Testis (tissue), 2 donors: ENCODE measurements at regions not wholly inside any gene's neighbourhood (a gene's known extent, or its start where the extent isn't known, plus 50 kb on each side); places are given as distances from the start of the nearest gene placed in this dataset.

Experiments
- DNase-seq: peaks from one replicate; pipeline ENCODE4 v3.0.0-alpha.2; 2019
- H3K27ac ChIP-seq, 2 donors: fragments of 200-600 bp; sonication (generic); one replicate each; pipeline ENCODE4 v1.5.1; 2019
- H3K27me3 ChIP-seq: fragments of 200-600 bp; sonication (generic); one replicate; pipeline ENCODE4 v1.5.1; 2019
- H3K36me3 ChIP-seq: fragments of 200-600 bp; sonication (generic); one replicate; pipeline ENCODE4 v1.5.1; 2017; ENCODE audit warnings: low read depth; ENCODE audit errors: missing control alignments
- H3K4me1 ChIP-seq: fragments of 200-600 bp; sonication (generic); one replicate; pipeline ENCODE4 v1.5.1; 2019
- H3K4me3 ChIP-seq, 2 donors: fragments of 200-600 bp; sonication (generic); one replicate each; pipeline ENCODE4 v1.5.1; 2017 to 2019
- H3K9me3 ChIP-seq: fragments of 200-600 bp; sonication (generic); one replicate; pipeline ENCODE4 v1.5.1; 2017
- CTCF ChIP-seq, 3 experiments: fragments of 450-650 bp in 2 of 3; fragments of 200-600 bp in 1 of 3; sonication (generic) in 1 of 3; IDR thresholded peaks; one replicate each; pipeline ENCODE4 v1.5.1; 2016 to 2019; ENCODE audit warnings: antibody characterized with exemption in 3 of 3, mild to moderate bottlenecking in 2 of 3, moderate library complexity in 1 of 3
- POLR2A ChIP-seq: fragments of 450-650 bp; IDR thresholded peaks from one replicate; pipeline ENCODE4 v1.6.1; 2017; ENCODE audit warnings: antibody characterized with exemption, mild to moderate bottlenecking, moderate library complexity
- WGBS, 2 donors: methylation state at CpG; one replicate each; pipeline ENCODE4 v1.1.5; 2018; 5-methylcytosine and 5-hydroxymethylcytosine counted together
- intact Hi-C: fragments of 100-400 bp; cut with DNase I; formaldehyde crosslinking; loops from one replicate; pipeline ENCODE4 v1.15.1; 2023; ENCODE audit warnings: low total_unique reads

DNA sequence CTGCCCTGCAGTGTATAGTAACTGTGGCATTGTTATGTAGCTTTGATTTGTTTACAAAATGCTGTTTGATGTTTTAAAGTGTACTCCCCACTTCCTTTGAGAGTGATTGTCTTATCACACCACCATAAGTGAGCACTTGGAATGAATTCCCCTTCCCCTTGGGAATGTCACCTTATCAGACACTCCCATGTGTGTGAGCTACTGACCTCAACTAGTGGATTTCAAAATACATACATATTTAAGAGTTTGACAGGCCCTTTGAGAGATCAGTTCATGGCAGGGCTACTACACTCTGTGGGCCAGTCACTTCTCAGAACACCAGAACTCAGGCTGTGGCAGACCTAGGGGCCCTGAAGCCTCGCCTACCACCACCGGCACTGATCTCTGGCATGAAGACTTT is 547.6 kb downstream of the NR2F2 start:
- no peaks in the 10 kb centered on the region for H3K27me3 ChIP-seq
- no peaks in the 10 kb centered on the region for H3K36me3 ChIP-seq
- WGBS, 2 donors = 97 to 100% methylated on average over 2 of the region's 2 CpGs
- TF ChIP-seq POLR2A (no peak), CTCF (IDR thresholded peaks at IDR 0.05) (no peak)
- intact Hi-C loops = no loop called here
- no peaks in the 10 kb centered on the region for H3K9me3 ChIP-seq
- H3K27ac ChIP-seq = no peak overlapping the region
- DNase-seq = no peak
- H3K4me3 ChIP-seq = no peak overlapping the region
- H3K4me1 ChIP-seq = no peaks in the 10 kb centered on the region

DNA sequence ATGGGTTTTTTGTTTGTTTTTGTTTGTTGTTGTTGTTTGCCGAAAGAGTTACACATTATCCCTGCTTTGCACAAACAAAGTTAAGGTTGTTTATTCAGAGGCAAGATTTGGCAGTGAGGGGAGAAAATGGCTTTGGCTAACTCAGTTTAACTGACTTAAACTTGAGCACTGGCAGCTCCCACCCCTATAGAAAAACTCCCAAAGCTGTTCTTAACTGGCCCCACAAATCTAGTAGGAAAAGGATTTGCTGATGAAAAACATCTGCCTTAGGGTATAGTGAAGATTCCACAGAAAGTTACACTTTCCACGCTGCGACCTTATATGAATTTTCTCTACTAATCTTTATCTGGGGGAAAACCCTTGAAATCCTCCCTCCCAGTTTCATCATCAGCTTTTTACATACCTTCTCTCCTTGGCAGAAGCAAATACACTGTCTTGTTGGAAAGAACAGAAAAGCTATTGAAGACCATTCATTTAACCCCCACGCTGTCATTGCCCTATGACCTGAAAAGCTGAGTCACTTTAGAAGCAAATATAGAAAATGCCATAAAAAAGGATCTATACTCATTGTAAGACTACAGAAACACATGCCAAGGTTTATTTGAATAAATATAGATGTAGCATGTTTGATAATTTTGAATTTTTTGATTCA is 551.7 kb downstream of the NR2F2 start:
- 62 to 74% methylated on average over 4 of the region's 4 CpGs for WGBS, 2 donors

DNA sequence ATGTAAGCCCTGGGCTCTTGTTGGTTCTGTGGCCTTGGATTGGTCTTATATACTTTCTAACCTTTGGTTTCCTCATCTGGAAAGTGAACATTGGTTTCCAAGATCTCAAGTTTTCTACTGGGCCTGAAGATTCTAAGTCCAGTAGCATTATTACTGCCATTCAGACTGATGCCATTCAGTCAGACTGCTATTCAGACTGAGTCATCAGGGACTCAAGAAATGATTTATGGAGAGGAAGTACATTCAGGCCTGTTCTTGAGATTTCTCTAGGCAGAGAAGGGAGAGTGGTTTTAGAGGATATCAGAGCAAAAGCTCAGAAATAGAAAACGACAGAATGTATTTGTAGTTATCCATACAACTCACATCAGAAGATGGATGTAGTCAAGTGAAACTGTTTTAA is 557.2 kb downstream of the NR2F2 start:
- intact Hi-C loops = no loop called here
- Histone ChIP-seq H3K36me3 (no peaks in the 10 kb centered on the region), H3K9me3 (no peaks in the 10 kb centered on the region), H3K27me3 (no peaks in the 10 kb centered on the region), H3K4me3 (no peak overlapping the region), H3K4me1 (no peaks in the 10 kb centered on the region), H3K27ac (no peak overlapping the region)
- no peak for TF ChIP-seq CTCF (IDR thresholded peaks at IDR 0.05)
- TF ChIP-seq POLR2A = no peak
- WGBS, 2 donors = 36 to 48% methylated on average over 1 of the region's 1 CpG
- no peak for DNase-seq

More for the DNA sequence above, 551.7 kb downstream of the NR2F2 start:
- intact Hi-C loops = no loop called here
- Histone ChIP-seq H3K27me3 (no peaks in the 10 kb centered on the region), H3K27ac (no peak overlapping the region), H3K4me1 (no peaks in the 10 kb centered on the region), H3K9me3 (no peaks in the 10 kb centered on the region), H3K4me3 (no peak overlapping the region), H3K36me3 (no peaks in the 10 kb centered on the region)
- no peak for DNase-seq
- no peak for TF ChIP-seq CTCF (IDR thresholded peaks at IDR 0.05)
- TF ChIP-seq POLR2A = no peak

DNA sequence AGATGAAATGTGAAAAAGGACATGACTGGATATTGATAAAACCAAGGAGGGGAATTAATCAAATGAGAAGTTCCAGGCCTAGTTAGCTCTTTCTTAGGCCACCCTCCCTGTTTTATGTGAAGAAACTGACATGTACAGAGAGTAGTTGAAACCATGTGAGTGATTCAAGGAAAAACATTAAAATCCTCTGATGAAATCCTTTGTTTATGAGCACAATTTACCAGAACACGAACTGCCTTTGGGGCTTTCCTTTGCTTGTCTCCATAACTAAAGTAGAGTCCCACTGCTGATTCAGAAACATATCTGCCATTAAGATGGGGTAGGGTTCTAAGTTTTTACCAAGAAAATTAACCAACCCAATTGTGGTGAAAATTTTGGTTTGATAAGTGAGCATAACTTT is 558.3 kb downstream of the NR2F2 start:
- Histone ChIP-seq H3K4me1 (no peaks in the 10 kb centered on the region), H3K27me3 (no peaks in the 10 kb centered on the region), H3K4me3 (no peak overlapping the region), H3K36me3 (no peaks in the 10 kb centered on the region), H3K9me3 (no peaks in the 10 kb centered on the region), H3K27ac (no peak overlapping the region)
- TF ChIP-seq CTCF (IDR thresholded peaks at IDR 0.05) (no peak), POLR2A (no peak)
- 87 to 91% methylated on average over 1 of the region's 1 CpG for WGBS, 2 donors
- no peak for DNase-seq
- intact Hi-C loops = no loop called here
